Fibroblast of lung (primary cell): ENCODE measurements at regions not wholly inside any gene's neighbourhood (a gene's known extent, or its start where the extent isn't known, plus 50 kb on each side); places are given as distances from the start of the nearest gene placed in this dataset.

Experiments used
- DNase-seq, 2 donors: peaks; one replicate each; pipeline versions ENCODE4 v3.0.0 to v3.0.0-alpha.2; 2010; ENCODE audit warnings: low read depth in 2 of 2
- H2AFZ ChIP-seq: 2 replicates; pipeline ENCODE4 v1.5.1; 2012; ENCODE audit warnings: low read length, control low read depth, inconsistent platforms
- H3K27ac ChIP-seq: 2 replicates; pipeline ENCODE4 v1.5.1; 2011; ENCODE audit warnings: low read length, control low read depth; ENCODE audit not compliant: insufficient read depth
- H3K27me3 ChIP-seq: 2 replicates; pipeline ENCODE4 v1.5.1; 2011; ENCODE audit warnings: mild to moderate bottlenecking, low read length; ENCODE audit not compliant: control insufficient read depth, insufficient read depth
- H3K36me3 ChIP-seq: 2 replicates; pipeline ENCODE4 v1.5.1; 2011; ENCODE audit warnings: low read length; ENCODE audit not compliant: control insufficient read depth, insufficient read depth
- H3K4me1 ChIP-seq: 2 replicates; pipeline ENCODE4 v1.5.1; 2011; ENCODE audit warnings: low read length; ENCODE audit not compliant: control insufficient read depth, insufficient read depth; ENCODE audit errors: extremely low read depth
- H3K4me2 ChIP-seq: 2 replicates; pipeline ENCODE4 v1.5.1; 2011; ENCODE audit warnings: low read length, control low read depth; ENCODE audit not compliant: insufficient read depth; ENCODE audit errors: extremely low read depth
- H3K4me3 ChIP-seq, 4 experiments: fragments of 200-600 bp in 1 of 4; sonication (generic) in 1 of 4; replicated peaks in 1 of 4; 2 replicates each; pipeline ENCODE4 v1.5.1; 2011 to 2016; ENCODE audit warnings: low read length in 4 of 4, low read depth in 3 of 4, mild to moderate bottlenecking in 3 of 4, control low read depth in 2 of 4, inconsistent platforms in 1 of 4, mixed read lengths in 1 of 4; ENCODE audit not compliant: insufficient read depth in 1 of 4; ENCODE audit errors: control extremely low read depth in 1 of 4
- H3K79me2 ChIP-seq: 2 replicates; pipeline ENCODE4 v1.5.1; 2012; ENCODE audit warnings: mild to moderate bottlenecking, low read length, inconsistent platforms; ENCODE audit not compliant: control insufficient read depth, insufficient read depth
- H3K9ac ChIP-seq: 2 replicates; pipeline ENCODE4 v1.5.1; 2011; ENCODE audit warnings: mild to moderate bottlenecking, low read length, control low read depth; ENCODE audit not compliant: insufficient read depth
- H3K9me3 ChIP-seq: 2 replicates; pipeline ENCODE4 v1.5.1; 2012; ENCODE audit warnings: low read depth, low read length; ENCODE audit not compliant: control insufficient read depth, insufficient read depth
- H4K20me1 ChIP-seq: 2 replicates; pipeline ENCODE4 v1.5.1; 2011; ENCODE audit warnings: low read length; ENCODE audit not compliant: control insufficient read depth, insufficient read depth; ENCODE audit errors: extremely low read depth
- CTCF ChIP-seq, 2 donors: IDR thresholded peaks in 1 of 2; conservative IDR thresholded peaks in 1 of 2; 1 replicate in 1 of 2; 2 replicates in 1 of 2; pipeline ENCODE4 v1.5.1; 2011 to 2012; ENCODE audit warnings: low read length in 2 of 2, control low read depth in 1 of 2, inconsistent platforms in 1 of 2, low read depth in 1 of 2, mild to moderate bottlenecking in 1 of 2
- EZH2 ChIP-seq: IDR thresholded peaks from 2 replicates; pipeline ENCODE4 v1.5.1; 2012; ENCODE audit warnings: low read length, control low read depth, mild to moderate bottlenecking; ENCODE audit errors: missing control alignments

- no peak overlapping the region for H3K4me3 ChIP-seq
- no peak overlapping the region for H3K4me2 ChIP-seq
- H3K9me3 ChIP-seq, result no peaks in the 10 kb centered on the region
- H2AFZ ChIP-seq, result no peak overlapping the region
- H4K20me1 ChIP-seq, result no peaks in the 10 kb centered on the region
- H3K27me3 ChIP-seq, result no peaks in the 10 kb centered on the region
- H3K27ac ChIP-seq, result no peak overlapping the region
- H3K36me3 ChIP-seq, result no peaks in the 10 kb centered on the region
- TF ChIP-seq EZH2 (no peak), CTCF (conservative IDR thresholded peaks at IDR 0.05 in 1 of 2, IDR thresholded peaks at IDR 0.05 in 1 of 2; ENCODE audit: low read depth in 1 of 2, low read length in 2 of 2) (no peak)
- H3K4me1 ChIP-seq, result no peaks in the 10 kb centered on the region
- no peaks in the 10 kb centered on the region for H3K79me2 ChIP-seq
- DNase-seq, result no peak
- no peak overlapping the region for H3K9ac ChIP-seq
Observed at GRCh38 chr10:131691481-131692090, 209.2 kb upstream of the PPP2R2D start.

GRCh38 chr10:131692176-131692575, 208.6 kb upstream of the PPP2R2D start:
- no peaks in the 10 kb centered on the region for H3K27me3 ChIP-seq

GRCh38 chr10:131692686-131693334, 208.0 kb upstream of the PPP2R2D start:
- DNase-seq, result no peak
- no peaks in the 10 kb centered on the region for H4K20me1 ChIP-seq
- H3K9me3 ChIP-seq, result no peaks in the 10 kb centered on the region
- no peaks in the 10 kb centered on the region for H3K27me3 ChIP-seq
- no peak overlapping the region for H2AFZ ChIP-seq
- H3K36me3 ChIP-seq, result no peaks in the 10 kb centered on the region
- no peak overlapping the region for H3K4me2 ChIP-seq
- H3K27ac ChIP-seq, result no peak overlapping the region
- H3K4me1 ChIP-seq, result no peaks in the 10 kb centered on the region
- no peaks in the 10 kb centered on the region for H3K79me2 ChIP-seq
- H3K9ac ChIP-seq, result no peak overlapping the region
- H3K4me3 ChIP-seq, result no peak overlapping the region
- TF ChIP-seq EZH2 (no peak), CTCF (conservative IDR thresholded peaks at IDR 0.05 in 1 of 2, IDR thresholded peaks at IDR 0.05 in 1 of 2; ENCODE audit: low read depth in 1 of 2, low read length in 2 of 2) (no peak)

More at GRCh38 chr10:131692176-131692575, 208.6 kb upstream of the PPP2R2D start:
- no peak for DNase-seq
- Histone ChIP-seq H3K27ac (no peak overlapping the region), H3K9ac (no peak overlapping the region), H3K36me3 (no peaks in the 10 kb centered on the region), H3K79me2 (no peaks in the 10 kb centered on the region), H4K20me1 (no peaks in the 10 kb centered on the region), H3K4me2 (no peak overlapping the region), H2AFZ (no peak overlapping the region), H3K4me3 (no peak overlapping the region), H3K4me1 (no peaks in the 10 kb centered on the region), H3K9me3 (no peaks in the 10 kb centered on the region)
- TF ChIP-seq CTCF (conservative IDR thresholded peaks at IDR 0.05 in 1 of 2, IDR thresholded peaks at IDR 0.05 in 1 of 2; ENCODE audit: low read depth in 1 of 2, low read length in 2 of 2), result no peak
- TF ChIP-seq EZH2, result no peak
